Stimulated activated CD8-positive, alpha-beta memory T cell treated with anti-CD3 and anti-CD28 coated beads, Interleukin-7, amount 100 ng/mL, for 1 hour (primary cell): ENCODE measurements at regions not wholly inside any gene's neighbourhood (a gene's known extent, or its start where the extent isn't known, plus 50 kb on each side); places are given as distances from the start of the nearest gene placed in this dataset.

Experiments
- DNase-seq, 2 donors: peaks; one replicate each; pipeline ENCODE4 v3.0.0-alpha.2; 2020; ENCODE audit warnings: low read depth in 2 of 2

- no peak for DNase-seq
Measured at GRCh38 chr12:127873306-127873705, 393.7 kb upstream of the TMEM132C start.

- DNase-seq = no peak
Measured at GRCh38 chr12:127881371-127882140, 385.4 kb upstream of the TMEM132C start.

- DNase-seq = no peak
Measured at GRCh38 chr12:127883013-127883412, 384.0 kb upstream of the TMEM132C start.

GRCh38 chr12:127885954-127886750 is 380.8 kb upstream of the TMEM132C start:
- DNase-seq = no peak

- DNase-seq = no peak
Measured at GRCh38 chr12:127886827-127887226, 380.1 kb upstream of the TMEM132C start.

GRCh38 chr12:127888943-127889719 is 377.8 kb upstream of the TMEM132C start:
- no peak for DNase-seq

- no peak for DNase-seq
Measured at GRCh38 chr12:127893895-127894609, 372.9 kb upstream of the TMEM132C start.

GRCh38 chr12:127896661-127897060 is 370.3 kb upstream of the TMEM132C start:
- no peak for DNase-seq

- DNase-seq = no peak
Measured at GRCh38 chr12:127898616-127899015, 368.4 kb upstream of the TMEM132C start.

- DNase-seq = no peak
Measured at GRCh38 chr12:127899971-127900370, 367.0 kb upstream of the TMEM132C start.

- DNase-seq = no peak
Measured at GRCh38 chr12:127900386-127900785, 366.6 kb upstream of the TMEM132C start.

- DNase-seq = no peak
Measured at GRCh38 chr12:127903146-127903545, 363.8 kb upstream of the TMEM132C start.

- DNase-seq = no peak
Measured at GRCh38 chr12:127909041-127909440, 357.9 kb upstream of the TMEM132C start.

GRCh38 chr12:127911291-127911690 is 355.7 kb upstream of the TMEM132C start:
- no peak for DNase-seq

GRCh38 chr12:127912035-127912665 is 354.8 kb upstream of the TMEM132C start:
- no peak for DNase-seq

- no peak for DNase-seq
Measured at GRCh38 chr12:127923501-127923900, 343.5 kb upstream of the TMEM132C start.

- no peak for DNase-seq
Measured at GRCh38 chr12:127925971-127926370, 341.0 kb upstream of the TMEM132C start.

- no peak for DNase-seq
Measured at GRCh38 chr12:127928178-127928577, 338.8 kb upstream of the TMEM132C start.

- DNase-seq = no peak
Measured at GRCh38 chr12:127928615-127929571, 338.1 kb upstream of the TMEM132C start.

- DNase-seq = no peak
Measured at GRCh38 chr12:127930122-127930521, 336.8 kb upstream of the TMEM132C start.
